ENCODE measurements at regions not wholly inside any gene's neighbourhood (a gene's known extent, or its start where the extent isn't known, plus 50 kb on each side); places are given as distances from the start of the nearest gene placed in this dataset.
A peak's percentile ranks its signal among the peaks of the same experiment; 100 is the strongest.
"Not testable (repeated sequence)": the region's sequence is repeated elsewhere in the genome, so short reads cannot be mapped to it uniquely, and the experiment has no call there.

- no peak for DNase-seq (ENCODE audit: low read depth)
- no peak overlapping the region for H3K4me3 ChIP-seq (ENCODE audit: low read depth, low read length)
- TF ChIP-seq CTCF (IDR thresholded peaks at IDR 0.05; ENCODE audit: insufficient read depth, low read length) = no peak
Measured at GRCh38 chr6:110545081-110545872, 68.9 kb upstream of the SLC22A16 start.

GRCh38 chr6:110544472-110544871, 68.1 kb upstream of the SLC22A16 start:
- no peak overlapping the region for H3K4me3 ChIP-seq (ENCODE audit: low read depth, low read length)
- DNase-seq (ENCODE audit: low read depth) = no peak
- no peak for TF ChIP-seq CTCF (IDR thresholded peaks at IDR 0.05; ENCODE audit: insufficient read depth, low read length)

GRCh38 chr6:110543106-110543505, 66.7 kb upstream of the SLC22A16 start:
- DNase-seq (ENCODE audit: low read depth) = no peak
- no peak overlapping the region for H3K4me3 ChIP-seq (ENCODE audit: low read depth, low read length)
- TF ChIP-seq CTCF (IDR thresholded peaks at IDR 0.05; ENCODE audit: insufficient read depth, low read length) = no peak

GRCh38 chr6:110542311-110543024, 66.1 kb upstream of the SLC22A16 start:
- H3K4me3 ChIP-seq (ENCODE audit: low read depth, low read length) = no peak overlapping the region
- peak; percentile 28 for DNase-seq (ENCODE audit: low read depth)
- TF ChIP-seq CTCF (IDR thresholded peaks at IDR 0.05; ENCODE audit: insufficient read depth, low read length) = no peak

GRCh38 chr6:110541701-110542309, 65.4 kb upstream of the SLC22A16 start:
- peak; percentile 86 for DNase-seq (ENCODE audit: low read depth)
- no peak for TF ChIP-seq CTCF (IDR thresholded peaks at IDR 0.05; ENCODE audit: insufficient read depth, low read length)
- H3K4me3 ChIP-seq (ENCODE audit: low read depth, low read length) = no peak overlapping the region

GRCh38 chr6:110539277-110540019, 63.0 kb upstream of the SLC22A16 start:
- DNase-seq (ENCODE audit: low read depth); H3K4me3 ChIP-seq (ENCODE audit: low read depth, low read length): not testable (repeated sequence)
